Fibroblast of pulmonary artery (primary cell): ENCODE measurements at regions not wholly inside any gene's neighbourhood (a gene's known extent, or its start where the extent isn't known, plus 50 kb on each side); places are given as distances from the start of the nearest gene placed in this dataset.

ENCODE experiments used
- DNase-seq: peaks from one replicate; pipeline ENCODE4 v3.0.0-alpha.2; 2010; ENCODE audit warnings: low read depth
- H3K4me3 ChIP-seq: replicated peaks from 2 replicates; pipeline ENCODE4 v1.5.1; 2011; ENCODE audit warnings: low read depth, mild to moderate bottlenecking, control low read depth, low read length, moderate library complexity
- CTCF ChIP-seq: IDR thresholded peaks from 2 replicates; pipeline ENCODE4 v1.5.1; 2011; ENCODE audit warnings: mild to moderate bottlenecking, control low read depth, low read length, inconsistent platforms; ENCODE audit errors: missing control alignments

- peak; percentile 21 for DNase-seq
- no peak overlapping the region for H3K4me3 ChIP-seq
- TF ChIP-seq CTCF: no peak
Measured at GRCh38 chr1:162972773-162973172, 96.4 kb upstream of the RGS4 start.

- DNase-seq: no peak
- no peak for TF ChIP-seq CTCF
- no peak overlapping the region for H3K4me3 ChIP-seq
Measured at GRCh38 chr1:162970021-162970420, 99.1 kb upstream of the RGS4 start.

GRCh38 chr1:162966613-162967012 lies 102.5 kb upstream of the RGS4 start:
- TF ChIP-seq CTCF: no peak
- no peak overlapping the region for H3K4me3 ChIP-seq
- DNase-seq: no peak

- TF ChIP-seq CTCF: no peak
- no peak overlapping the region for H3K4me3 ChIP-seq
- DNase-seq: no peak
Measured at GRCh38 chr1:162964901-162965300, 103.9 kb upstream of the CCDC190 start.

- peak; percentile 26 for DNase-seq
- no peak for TF ChIP-seq CTCF
- H3K4me3 ChIP-seq: no peak overlapping the region
Measured at GRCh38 chr1:162956922-162957321, 95.9 kb upstream of the CCDC190 start.

- no peak overlapping the region for H3K4me3 ChIP-seq
- peak; percentile 86 for DNase-seq
- no peak for TF ChIP-seq CTCF
Measured at GRCh38 chr1:162954824-162955223, 93.8 kb upstream of the CCDC190 start.

- DNase-seq: no peak
- no peak overlapping the region for H3K4me3 ChIP-seq
- no peak for TF ChIP-seq CTCF
Measured at GRCh38 chr1:162952956-162953355, 92.0 kb upstream of the CCDC190 start.
